ENCODE measurements at regions not wholly inside any gene's neighbourhood (a gene's known extent, or its start where the extent isn't known, plus 50 kb on each side); places are given as distances from the start of the nearest gene placed in this dataset.

DNA sequence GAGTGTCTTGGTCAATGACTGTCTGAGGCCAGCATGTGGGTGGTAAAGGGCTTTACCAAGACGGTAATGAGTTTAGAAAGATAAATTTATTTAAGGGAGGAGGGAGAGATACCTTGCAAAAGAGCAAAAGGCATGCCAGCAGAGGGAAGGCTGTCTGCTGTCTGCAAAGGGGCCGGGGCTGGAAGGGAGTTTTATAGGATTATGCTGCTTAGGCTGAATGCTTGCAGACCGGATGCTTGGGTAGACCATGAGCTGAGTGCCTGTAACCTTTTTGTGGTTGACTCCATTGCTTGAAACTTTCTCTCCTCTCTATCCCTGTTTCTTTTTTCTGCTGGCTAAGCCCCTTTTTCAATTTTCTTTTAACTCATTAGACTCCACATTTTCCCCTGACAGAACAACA is 1543.0 kb downstream of the OTOL1 start (continued):
- TF ChIP-seq SAFB2 (CRISPR knock-in tag; IDR thresholded peaks at IDR 0.05; ENCODE audit: borderline replicate concordance, low read depth) (no peak), IRX3 (CRISPR knock-in tag; IDR thresholded peaks at IDR 0.05; ENCODE audit: borderline replicate concordance, low read depth) (no peak), ZC3H4 (CRISPR knock-in tag; IDR thresholded peaks at IDR 0.05; ENCODE audit: borderline replicate concordance) (no peak)

DNA sequence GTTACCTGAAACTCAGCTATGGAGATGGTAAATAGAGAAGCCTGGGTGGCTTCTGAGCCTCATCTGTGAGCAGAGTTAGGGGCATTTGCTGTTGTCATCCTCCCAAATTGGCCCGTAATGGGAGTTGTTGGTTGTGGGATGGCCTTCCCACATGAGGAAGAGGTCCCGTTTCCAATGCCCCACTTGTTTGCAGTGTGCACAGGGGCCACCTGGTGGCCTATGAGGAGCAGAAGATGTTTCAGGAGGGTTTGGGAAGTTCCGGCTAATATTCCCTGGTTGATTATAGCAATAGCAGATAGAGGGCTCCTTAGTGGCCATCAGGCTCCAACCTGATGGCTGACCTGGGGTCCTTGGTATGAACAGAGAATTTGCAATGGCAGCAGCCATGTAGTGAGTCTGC is 1546.5 kb downstream of the OTOL1 start:
- ChIA-PET POLR2A (no interaction called here), CTCF (ENCODE audit: low intra/inter-chr PET ratio, low total read pairs) (interaction anchor here (1.1 kb wide), 1 partner anchor 1191 kb away, joined by 3 read pairs; no protein-coding TSS in a partner anchor)
- H3K9me3 ChIP-seq (ENCODE audit: low read length): no peaks in the 10 kb centered on the region
- no peak overlapping the region for H2AFZ ChIP-seq (ENCODE audit: low read length)
- ATAC-seq (peak; percentile 67), DNase-seq (ENCODE audit: low spot score) (peak; percentile 25), FAIRE-seq (peak; percentile 8)
- 0% methylated on average over 1 of the region's 3 CpGs for WGBS (ENCODE audit: low lambda C conversion rate)
- no peak for TF ChIP-seq CBX5 (CRISPR knock-in tag; IDR thresholded peaks at IDR 0.05; ENCODE audit: borderline replicate concordance)
- no peak for TF ChIP-seq MTF1 (CRISPR knock-in tag; IDR thresholded peaks at IDR 0.05)
- no peak for TF ChIP-seq ZNF567 (CRISPR knock-in tag; IDR thresholded peaks at IDR 0.05; ENCODE audit: borderline replicate concordance)
- TF ChIP-seq SRSF9 (IDR thresholded peaks at IDR 0.05; ENCODE audit: borderline replicate concordance, insufficient read depth, low read depth, low read length, poor library complexity, severe bottlenecking): no peak
- no peak for TF ChIP-seq POLR2G (IDR thresholded peaks at IDR 0.05; ENCODE audit: low read depth, low read length)
- peak; percentile 26; the same call in 1 of the 2 replicates for TF ChIP-seq STAG1 (CRISPR knock-in tag; IDR thresholded peaks at IDR 0.05)
- no peak for TF ChIP-seq ZFYVE20 (CRISPR knock-in tag; IDR thresholded peaks at IDR 0.05; ENCODE audit: borderline replicate concordance, low read depth)
- H3K79me2 ChIP-seq (ENCODE audit: insufficient read depth, low read length): no peaks in the 10 kb centered on the region
- H4K20me1 ChIP-seq (ENCODE audit: insufficient read depth, low read length): no peaks in the 10 kb centered on the region
- no TSS peak for BruUV-seq (replicated peaks)
- H3K9ac ChIP-seq (ENCODE audit: insufficient read depth, low read depth, low read length): no peak overlapping the region
- intact Hi-C loops (cut with micrococcal nuclease; ENCODE audit: unreplicated experiment): loop anchor here (2.0 to 10.0 kb wide), 2 partner anchors 1128 to 1482 kb away; no protein-coding TSS in a partner anchor
- H3K4me1 ChIP-seq (ENCODE audit: insufficient read depth, low read length): no peaks in the 10 kb centered on the region
- H3K4me3 ChIP-seq (replicated peaks in 1 of 3; ENCODE audit: insufficient read depth in 1 of 3, low read depth in 2 of 3, low read length in 3 of 3): no peak overlapping the region
- in situ Hi-C loops (cut with HindIII; ENCODE audit: extremely low pct_ligation_motif_present, low pct_unique_long_range_greater_than_20kb): loop anchor here (25.0 kb wide), 1 partner anchor 1181 kb away; no protein-coding TSS in a partner anchor
- no peak overlapping the region for H3K4me2 ChIP-seq (ENCODE audit: low read depth, low read length)
- H3K27me3 ChIP-seq (ENCODE audit: control insufficient read depth in 1 of 2, insufficient read depth in 2 of 2, low read length in 2 of 2): no peaks in the 10 kb centered on the region; a peak in 1 of 5 replicates
- H3K27ac ChIP-seq (ENCODE audit: extremely low read length, insufficient read depth, low read length): no peak overlapping the region
- H3K36me3 ChIP-seq (replicated peaks in 1 of 2; ENCODE audit: control insufficient read depth in 1 of 2, insufficient read depth in 2 of 2, low read length in 2 of 2): no peaks in the 10 kb centered on the region

Measured in HepG2 (cell line).